SK-N-SH treated with all-trans-retinoic acid at 6 μM for 48 hours (cell line): ENCODE measurements at regions not wholly inside any gene's neighbourhood (a gene's known extent, or its start where the extent isn't known, plus 50 kb on each side); places are given as distances from the start of the nearest gene placed in this dataset.

Experiments
- ATAC-seq: fragments of 200-7000 bp; cut with Tn5 transposase; 3 replicates; pipeline ENCODE4 v1.9.1; 2020; ENCODE audit warnings: mild to moderate bottlenecking, moderate library complexity
- ARNTL ChIP-seq: fragments of 450-650 bp; formaldehyde crosslinking; IDR thresholded peaks from 2 replicates; pipeline ENCODE4 v1.5.0; 2020; ENCODE audit warnings: low read depth, mild to moderate bottlenecking, moderate library complexity, borderline replicate concordance
- BACH2 ChIP-seq: fragments of 250-450 bp; sonication (Bioruptor Pico); IDR thresholded peaks from 2 replicates; pipeline ENCODE4 v1.9.0; 2021; ENCODE audit warnings: mild to moderate bottlenecking, borderline replicate concordance
- CREB5 ChIP-seq: fragments of 250-450 bp; sonication (Bioruptor Pico); IDR thresholded peaks from 2 replicates; pipeline ENCODE4 v1.5.1; 2020; ENCODE audit warnings: low read depth, mild to moderate bottlenecking, moderate library complexity
- CSDC2 ChIP-seq: fragments of 250-450 bp; sonication (Bioruptor Pico); IDR thresholded peaks from 2 replicates; pipeline ENCODE4 v1.5.0; 2020; ENCODE audit warnings: mild to moderate bottlenecking, moderate library complexity
- CSRNP3 ChIP-seq: fragments of 250-450 bp; sonication (Bioruptor Pico); IDR thresholded peaks from 2 replicates; pipeline ENCODE4 v1.5.1; 2021; ENCODE audit warnings: mild to moderate bottlenecking, moderate library complexity
- ESRRG ChIP-seq: fragments of 250-450 bp; sonication (Bioruptor Pico); IDR thresholded peaks from 2 replicates; pipeline ENCODE4 v1.6.1; 2021; ENCODE audit warnings: mild to moderate bottlenecking
- GLIS3 ChIP-seq: fragments of 250-450 bp; sonication (Bioruptor Pico); IDR thresholded peaks from 2 replicates; pipeline ENCODE4 v1.5.0; 2020; ENCODE audit warnings: mild to moderate bottlenecking, moderate library complexity
- ISL1 ChIP-seq: fragments of 250-450 bp; sonication (Bioruptor Pico); IDR thresholded peaks from 2 replicates; pipeline ENCODE4 v2.1.2; 2022; ENCODE audit warnings: mild to moderate bottlenecking, moderate library complexity
- OSR1 ChIP-seq: fragments of 250-450 bp; sonication (Bioruptor Pico); IDR thresholded peaks from 2 replicates; pipeline ENCODE4 v1.8.0; 2022; ENCODE audit warnings: moderate library complexity, mild to moderate bottlenecking, inconsistent platforms
- PATZ1 ChIP-seq: fragments of 250-450 bp; sonication (Bioruptor Pico); IDR thresholded peaks from 2 replicates; pipeline ENCODE4 v1.8.0; 2020; ENCODE audit warnings: mild to moderate bottlenecking, moderate library complexity, borderline replicate concordance
- POU6F1 ChIP-seq: fragments of 250-450 bp; sonication (Bioruptor Pico); IDR thresholded peaks from 2 replicates; pipeline ENCODE4 v1.8.0; 2021; ENCODE audit warnings: low read depth, mild to moderate bottlenecking, moderate library complexity, borderline replicate concordance
- PPARA ChIP-seq: fragments of 250-450 bp; sonication (Bioruptor Pico); IDR thresholded peaks from 2 replicates; pipeline ENCODE4 v1.5.0; 2020; ENCODE audit warnings: mild to moderate bottlenecking, borderline replicate concordance
- RARB ChIP-seq: fragments of 250-450 bp; sonication (Bioruptor Pico); IDR thresholded peaks from 2 replicates; pipeline ENCODE4 v1.8.0; 2021; ENCODE audit warnings: mild to moderate bottlenecking, moderate library complexity
- TCF4 ChIP-seq: fragments of 250-450 bp; sonication (Bioruptor Pico); IDR thresholded peaks from 2 replicates; pipeline ENCODE4 v1.8.0; 2021; ENCODE audit warnings: mild to moderate bottlenecking, moderate library complexity, borderline replicate concordance
- TOX ChIP-seq: fragments of 250-450 bp; sonication (Bioruptor Pico); IDR thresholded peaks from 2 replicates; pipeline ENCODE4 v1.8.0; 2021; ENCODE audit warnings: mild to moderate bottlenecking, moderate library complexity, borderline replicate concordance
- TSHZ2 ChIP-seq: fragments of 250-450 bp; sonication (Bioruptor Pico); IDR thresholded peaks from 2 replicates; pipeline ENCODE4 v1.5.0; 2020; ENCODE audit warnings: mild to moderate bottlenecking, moderate library complexity
- ZC3H10 ChIP-seq: fragments of 250-450 bp; sonication (Bioruptor Pico); IDR thresholded peaks from 2 replicates; pipeline ENCODE4 v1.5.1; 2021; ENCODE audit warnings: mild to moderate bottlenecking, moderate library complexity
- ZFP3 ChIP-seq: fragments of 250-450 bp; sonication (Bioruptor Pico); IDR thresholded peaks from 2 replicates; pipeline ENCODE4 v1.5.0; 2020; ENCODE audit warnings: mild to moderate bottlenecking, moderate library complexity
- ZFP30 ChIP-seq: fragments of 450-650 bp; formaldehyde crosslinking; IDR thresholded peaks from 2 replicates; pipeline ENCODE4 v1.5.0; 2022; ENCODE audit warnings: mild to moderate bottlenecking, moderate library complexity
- ZNF565 ChIP-seq: fragments of 450-650 bp; formaldehyde crosslinking; conservative IDR thresholded peaks from 2 replicates; pipeline ENCODE4 v1.5.0; 2020; ENCODE audit warnings: low read depth, mild to moderate bottlenecking, moderate library complexity
- ZNF70 ChIP-seq: fragments of 450-650 bp; formaldehyde crosslinking; IDR thresholded peaks from 2 replicates; pipeline ENCODE4 v1.5.0; 2020; ENCODE audit warnings: mild to moderate bottlenecking, moderate library complexity
- ZNF8 ChIP-seq: fragments of 450-650 bp; formaldehyde crosslinking; IDR thresholded peaks from 2 replicates; pipeline ENCODE4 v1.5.0; 2020; ENCODE audit warnings: mild to moderate bottlenecking, moderate library complexity

GRCh38 chr16:49931266-49931665, 75.4 kb upstream of the ZNF423 start:
- ATAC-seq = no peak
- TF ChIP-seq RARB (CRISPR knock-in tag) (no peak), CSRNP3 (CRISPR knock-in tag) (no peak), ISL1 (CRISPR knock-in tag) (no peak), ZNF565 (CRISPR knock-in tag) (no peak), CREB5 (CRISPR knock-in tag) (no peak), PPARA (CRISPR knock-in tag) (no peak), ARNTL (no peak), TSHZ2 (CRISPR knock-in tag) (no peak), GLIS3 (CRISPR knock-in tag) (no peak), ZNF8 (CRISPR knock-in tag) (no peak), TCF4 (CRISPR knock-in tag) (no peak), ZNF70 (CRISPR knock-in tag) (no peak), BACH2 (CRISPR knock-in tag) (no peak), CSDC2 (CRISPR knock-in tag) (no peak), POU6F1 (CRISPR knock-in tag) (no peak), PATZ1 (no peak), ZC3H10 (CRISPR knock-in tag) (no peak), OSR1 (CRISPR knock-in tag) (no peak), ZFP30 (CRISPR knock-in tag) (no peak), TOX (CRISPR knock-in tag) (no peak)

- TF ChIP-seq ZFP3 (CRISPR knock-in tag) = no peak
- no peak for TF ChIP-seq ARNTL
- no peak for TF ChIP-seq ZFP30 (CRISPR knock-in tag)
- TF ChIP-seq CREB5 (CRISPR knock-in tag) = no peak
- TF ChIP-seq RARB (CRISPR knock-in tag) = no peak
- TF ChIP-seq ESRRG = no peak
- no peak for TF ChIP-seq PPARA (CRISPR knock-in tag)
- TF ChIP-seq TOX (CRISPR knock-in tag) = no peak
- no peak for TF ChIP-seq ZNF70 (CRISPR knock-in tag)
- no peak for TF ChIP-seq CSRNP3 (CRISPR knock-in tag)
- TF ChIP-seq BACH2 (CRISPR knock-in tag) = no peak
- TF ChIP-seq TCF4 (CRISPR knock-in tag) = no peak
- ATAC-seq = no peak
These were observed 76.0 kb upstream of the ZNF423 start for GRCh38 chr16:49931916-49932315.
